ENCODE measurements at regions not wholly inside any gene's neighbourhood (a gene's known extent, or its start where the extent isn't known, plus 50 kb on each side); places are given as distances from the start of the nearest gene placed in this dataset.
"Not testable (repeated sequence)": the region's sequence is repeated elsewhere in the genome, so short reads cannot be mapped to it uniquely, and the experiment has no call there.

- no peaks in the 10 kb centered on the region for H3K36me3 ChIP-seq (ENCODE audit: control insufficient read depth in 2 of 2, insufficient read depth in 2 of 2, low read length in 1 of 2)
- no peaks in the 10 kb centered on the region for H3K4me1 ChIP-seq (ENCODE audit: control insufficient read depth in 2 of 2, insufficient read depth in 2 of 2, low read length in 1 of 2)
- 88 to 89% methylated on average over 5 of the region's 5 CpGs for WGBS, 2 donors
- H3K4me3 ChIP-seq (ENCODE audit: low read depth in 1 of 2, low read length in 2 of 2) = no peak overlapping the region
- no peak overlapping the region for H3K27ac ChIP-seq (ENCODE audit: low read depth in 2 of 2, low read length in 1 of 2)
- H3K27me3 ChIP-seq (ENCODE audit: control insufficient read depth in 1 of 2, insufficient read depth in 2 of 2, low read length in 2 of 2) = no peaks in the 10 kb centered on the region
- H3K9me3 ChIP-seq (ENCODE audit: control insufficient read depth in 2 of 2, insufficient read depth in 1 of 2, low read depth in 1 of 2, low read length in 1 of 2) = no peaks in the 10 kb centered on the region
These were observed 230.6 kb downstream of the UTRN start for GRCh38 chr6:144515761-144516160.

GRCh38 chr6:144519426-144519825 is 234.3 kb downstream of the UTRN start:
- WGBS, 2 donors = 72 to 75% methylated on average over 4 of the region's 4 CpGs
- no peaks in the 10 kb centered on the region for H3K36me3 ChIP-seq (ENCODE audit: control insufficient read depth in 2 of 2, insufficient read depth in 2 of 2, low read length in 1 of 2)
- H3K27ac ChIP-seq (ENCODE audit: low read depth in 2 of 2, low read length in 1 of 2) = no peak overlapping the region
- H3K27me3 ChIP-seq (ENCODE audit: control insufficient read depth in 1 of 2, insufficient read depth in 2 of 2, low read length in 2 of 2) = no peaks in the 10 kb centered on the region
- H3K4me3 ChIP-seq (ENCODE audit: low read depth in 1 of 2, low read length in 2 of 2) = no peak overlapping the region
- H3K9me3 ChIP-seq (ENCODE audit: control insufficient read depth in 2 of 2, insufficient read depth in 1 of 2, low read depth in 1 of 2, low read length in 1 of 2) = no peaks in the 10 kb centered on the region
- H3K4me1 ChIP-seq (ENCODE audit: control insufficient read depth in 2 of 2, insufficient read depth in 2 of 2, low read length in 1 of 2) = no peaks in the 10 kb centered on the region

- 87 to 91% methylated on average over 9 of the region's 9 CpGs for WGBS, 2 donors
- Histone ChIP-seq H3K27me3 (ENCODE audit: control insufficient read depth in 1 of 2, insufficient read depth in 2 of 2, low read length in 2 of 2) (no peaks in the 10 kb centered on the region), H3K4me1 (ENCODE audit: control insufficient read depth in 2 of 2, insufficient read depth in 2 of 2, low read length in 1 of 2) (peaks cover 0 to 4% of the 10 kb centered on the region in 2 donors), H3K27ac (ENCODE audit: low read depth in 2 of 2, low read length in 1 of 2) (no peak overlapping the region), H3K36me3 (ENCODE audit: control insufficient read depth in 2 of 2, insufficient read depth in 2 of 2, low read length in 1 of 2) (peaks cover 6 to 11% of the 10 kb centered on the region in 2 donors), H3K9me3 (ENCODE audit: control insufficient read depth in 2 of 2, insufficient read depth in 1 of 2, low read depth in 1 of 2, low read length in 1 of 2) (no peaks in the 10 kb centered on the region), H3K4me3 (ENCODE audit: low read depth in 1 of 2, low read length in 2 of 2) (no peak overlapping the region)
These were observed 243.7 kb downstream of the UTRN start for GRCh38 chr6:144528743-144529425.

DNA sequence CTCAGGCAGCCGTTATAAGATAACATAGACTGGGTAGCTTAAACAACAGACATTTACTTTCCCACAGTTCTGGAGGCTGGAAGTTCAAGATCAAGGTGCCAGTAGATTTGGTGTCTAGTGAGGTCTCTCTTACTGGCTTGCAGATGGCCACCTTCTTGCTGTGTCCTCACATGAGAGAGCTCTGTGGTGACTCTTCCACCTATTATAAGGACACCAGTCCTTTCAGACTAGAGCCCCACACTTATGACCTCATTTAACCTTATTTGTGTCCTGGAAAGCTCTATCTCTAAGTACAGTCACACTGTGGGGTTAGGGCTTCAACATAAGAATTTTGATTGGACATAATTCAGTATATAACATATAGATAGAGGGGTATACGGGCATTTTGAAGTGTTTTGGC is 245.0 kb downstream of the UTRN start:
- peaks cover 0 to 4% of the 10 kb centered on the region in 2 donors for H3K4me1 ChIP-seq (ENCODE audit: control insufficient read depth in 2 of 2, insufficient read depth in 2 of 2, low read length in 1 of 2)
- H3K27ac ChIP-seq (ENCODE audit: low read depth in 2 of 2, low read length in 1 of 2) = no peak overlapping the region
- peaks cover 6 to 11% of the 10 kb centered on the region in 2 donors for H3K36me3 ChIP-seq (ENCODE audit: control insufficient read depth in 2 of 2, insufficient read depth in 2 of 2, low read length in 1 of 2)
- WGBS, 2 donors = 88 to 91% methylated on average over 2 of the region's 2 CpGs
- no peaks in the 10 kb centered on the region for H3K27me3 ChIP-seq (ENCODE audit: control insufficient read depth in 1 of 2, insufficient read depth in 2 of 2, low read length in 2 of 2)
- no peak overlapping the region for H3K4me3 ChIP-seq (ENCODE audit: low read depth in 1 of 2, low read length in 2 of 2)
- no peaks in the 10 kb centered on the region for H3K9me3 ChIP-seq (ENCODE audit: control insufficient read depth in 2 of 2, insufficient read depth in 1 of 2, low read depth in 1 of 2, low read length in 1 of 2)

GRCh38 chr6:144532238-144532637 is 247.1 kb downstream of the UTRN start:
- H3K36me3 ChIP-seq (ENCODE audit: control insufficient read depth in 2 of 2, insufficient read depth in 2 of 2, low read length in 1 of 2) = peaks cover 6 to 11% of the 10 kb centered on the region in 2 donors
- not testable (repeated sequence) for H3K4me1 ChIP-seq (ENCODE audit: control insufficient read depth in 2 of 2, insufficient read depth in 2 of 2, low read length in 1 of 2); H3K4me3 ChIP-seq (ENCODE audit: low read depth in 1 of 2, low read length in 2 of 2); H3K9me3 ChIP-seq (ENCODE audit: control insufficient read depth in 2 of 2, insufficient read depth in 1 of 2, low read depth in 1 of 2, low read length in 1 of 2); H3K27me3 ChIP-seq (ENCODE audit: control insufficient read depth in 1 of 2, insufficient read depth in 2 of 2, low read length in 2 of 2); H3K27ac ChIP-seq (ENCODE audit: low read depth in 2 of 2, low read length in 1 of 2)
- WGBS, 2 donors = 88 to 92% methylated on average over 3 of the region's 3 CpGs

DNA sequence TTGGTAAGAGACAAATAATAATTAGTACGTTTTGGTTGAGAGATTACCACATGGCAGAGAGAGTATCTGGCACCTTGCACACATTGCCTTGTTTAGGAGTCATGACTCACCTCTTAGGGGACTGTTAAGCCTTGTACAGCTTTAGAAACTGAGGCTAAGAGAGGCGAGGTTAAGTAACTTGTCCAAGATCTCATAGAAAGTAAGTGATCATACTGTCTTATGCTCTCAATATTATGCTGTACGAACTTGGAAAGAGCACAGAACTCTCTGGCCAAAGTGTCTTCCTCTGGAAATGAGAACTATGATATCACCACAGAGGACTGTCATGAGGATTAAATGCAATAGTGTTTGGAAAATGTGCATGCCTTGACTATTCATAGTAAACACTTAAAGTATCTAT is 249.0 kb downstream of the UTRN start:
- no peaks in the 10 kb centered on the region for H3K27me3 ChIP-seq (ENCODE audit: control insufficient read depth in 1 of 2, insufficient read depth in 2 of 2, low read length in 2 of 2)
- peaks cover 4 to 6% of the 10 kb centered on the region in 2 donors for H3K36me3 ChIP-seq (ENCODE audit: control insufficient read depth in 2 of 2, insufficient read depth in 2 of 2, low read length in 1 of 2)
- 59 to 66% methylated on average over 3 of the region's 3 CpGs for WGBS, 2 donors
- no peaks in the 10 kb centered on the region for H3K9me3 ChIP-seq (ENCODE audit: control insufficient read depth in 2 of 2, insufficient read depth in 1 of 2, low read depth in 1 of 2, low read length in 1 of 2)
- no peak overlapping the region for H3K27ac ChIP-seq (ENCODE audit: low read depth in 2 of 2, low read length in 1 of 2)
- H3K4me1 ChIP-seq (ENCODE audit: control insufficient read depth in 2 of 2, insufficient read depth in 2 of 2, low read length in 1 of 2) = peaks cover 0 to under 1% of the 10 kb centered on the region in 2 donors
- no peak overlapping the region for H3K4me3 ChIP-seq (ENCODE audit: low read depth in 1 of 2, low read length in 2 of 2)

DNA sequence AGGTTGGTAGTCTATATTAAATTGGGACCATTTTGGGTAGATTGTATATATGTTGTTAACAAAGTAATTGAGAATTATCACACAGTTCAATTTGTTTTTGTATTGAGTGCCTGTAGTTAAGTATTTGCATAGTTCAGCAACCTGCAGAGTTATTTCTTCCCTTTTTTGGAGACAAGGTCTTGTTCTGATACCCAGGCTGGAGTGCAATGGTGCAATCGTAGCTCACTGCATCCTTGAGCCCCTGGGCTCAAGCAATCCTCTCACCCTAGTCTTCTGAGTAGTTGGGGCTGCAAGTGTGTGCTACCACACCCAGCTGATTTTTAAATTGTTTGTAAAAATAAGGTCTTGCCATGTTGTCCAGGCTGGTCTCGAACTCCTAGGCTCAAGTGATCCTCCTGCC is 250.5 kb downstream of the UTRN start:
- Histone ChIP-seq H3K9me3 (ENCODE audit: control insufficient read depth in 2 of 2, insufficient read depth in 1 of 2, low read depth in 1 of 2, low read length in 1 of 2) (no peaks in the 10 kb centered on the region), H3K27me3 (ENCODE audit: control insufficient read depth in 1 of 2, insufficient read depth in 2 of 2, low read length in 2 of 2) (no peaks in the 10 kb centered on the region), H3K27ac (ENCODE audit: low read depth in 2 of 2, low read length in 1 of 2) (no peak overlapping the region), H3K36me3 (ENCODE audit: control insufficient read depth in 2 of 2, insufficient read depth in 2 of 2, low read length in 1 of 2) (peaks cover 0 to 6% of the 10 kb centered on the region in 2 donors), H3K4me3 (ENCODE audit: low read depth in 1 of 2, low read length in 2 of 2) (no peak overlapping the region), H3K4me1 (ENCODE audit: control insufficient read depth in 2 of 2, insufficient read depth in 2 of 2, low read length in 1 of 2) (no peaks in the 10 kb centered on the region)
- WGBS, 2 donors = 90 to 93% methylated on average over 2 of the region's 2 CpGs

GRCh38 chr6:144536079-144536478 is 250.9 kb downstream of the UTRN start:
- no peaks in the 10 kb centered on the region for H3K4me1 ChIP-seq (ENCODE audit: control insufficient read depth in 2 of 2, insufficient read depth in 2 of 2, low read length in 1 of 2)
- no peaks in the 10 kb centered on the region for H3K9me3 ChIP-seq (ENCODE audit: control insufficient read depth in 2 of 2, insufficient read depth in 1 of 2, low read depth in 1 of 2, low read length in 1 of 2)
- H3K36me3 ChIP-seq (ENCODE audit: control insufficient read depth in 2 of 2, insufficient read depth in 2 of 2, low read length in 1 of 2) = peaks cover 2 to 5% of the 10 kb centered on the region in 2 donors
- no peak overlapping the region for H3K4me3 ChIP-seq (ENCODE audit: low read depth in 1 of 2, low read length in 2 of 2)
- no peaks in the 10 kb centered on the region for H3K27me3 ChIP-seq (ENCODE audit: control insufficient read depth in 1 of 2, insufficient read depth in 2 of 2, low read length in 2 of 2)
- WGBS, 2 donors = 67 to 87% methylated on average over 1 of the region's 1 CpG
- no peak overlapping the region for H3K27ac ChIP-seq (ENCODE audit: low read depth in 2 of 2, low read length in 1 of 2)

DNA sequence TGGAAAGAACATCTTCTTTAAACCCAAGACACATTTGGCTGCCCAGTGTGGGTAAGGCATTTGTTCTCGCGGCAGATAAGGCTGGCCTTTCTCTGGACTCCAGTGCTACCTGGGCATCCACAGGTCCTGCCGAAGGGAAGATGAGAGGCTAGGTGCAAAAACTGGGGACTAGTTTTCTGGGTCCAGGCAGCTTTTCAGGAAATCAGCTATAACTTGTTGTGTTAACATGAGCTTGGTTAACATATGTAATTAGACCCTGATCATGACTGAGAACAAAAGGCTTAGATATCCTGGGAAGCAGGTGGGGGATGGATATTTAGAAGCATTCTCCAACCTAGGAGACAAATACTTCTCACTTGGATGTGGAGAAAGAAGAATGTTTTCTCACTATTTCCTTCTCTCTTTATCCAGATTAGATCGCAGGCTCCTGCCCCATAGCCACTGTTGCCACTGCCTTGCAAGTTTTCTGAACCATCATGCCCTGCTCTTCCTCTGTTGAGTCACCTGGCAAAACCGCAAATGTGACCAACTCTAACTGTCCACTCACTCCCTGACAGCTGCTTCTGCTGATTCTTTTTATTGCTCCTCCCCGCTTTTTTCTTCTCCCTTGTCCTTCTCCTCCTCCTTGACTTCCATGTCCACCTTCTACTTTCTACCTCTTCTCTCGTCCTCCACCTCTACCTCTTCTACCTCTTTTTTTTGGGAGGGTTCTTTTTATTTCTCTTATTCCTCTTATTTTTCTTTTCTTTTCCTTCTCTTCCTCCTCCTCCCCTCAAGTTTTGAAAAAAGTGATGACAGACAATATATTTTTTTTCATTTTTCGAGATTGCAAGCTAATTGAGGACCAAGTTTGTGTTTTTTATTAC is 258.1 kb downstream of the UTRN start:
- no peaks in the 10 kb centered on the region for H3K9me3 ChIP-seq (ENCODE audit: control insufficient read depth in 2 of 2, insufficient read depth in 1 of 2, low read depth in 1 of 2, low read length in 1 of 2)
- 91 to 94% methylated on average over 8 of the region's 8 CpGs for whole genome bisulfite sequencing, 2 donors
- no peaks in the 10 kb centered on the region for H3K4me1 ChIP-seq (ENCODE audit: control insufficient read depth in 2 of 2, insufficient read depth in 2 of 2, low read length in 1 of 2)
- no peak overlapping the region for H3K27ac ChIP-seq (ENCODE audit: low read depth in 2 of 2, low read length in 1 of 2)
- peaks cover 4 to 5% of the 10 kb centered on the region in 2 donors for H3K36me3 ChIP-seq (ENCODE audit: control insufficient read depth in 2 of 2, insufficient read depth in 2 of 2, low read length in 1 of 2)
- no peaks in the 10 kb centered on the region for H3K27me3 ChIP-seq (ENCODE audit: control insufficient read depth in 1 of 2, insufficient read depth in 2 of 2, low read length in 2 of 2)
- no peak overlapping the region for H3K4me3 ChIP-seq (ENCODE audit: low read depth in 1 of 2, low read length in 2 of 2)
